HEK293 (cell line): ENCODE measurements at regions not wholly inside any gene's neighbourhood (a gene's known extent, or its start where the extent isn't known, plus 50 kb on each side); places are given as distances from the start of the nearest gene placed in this dataset.
A peak's percentile ranks its signal among the peaks of the same experiment; 100 is the strongest.

Experiments
- GLIS1 ChIP-seq: fragments of 450-650 bp; formaldehyde crosslinking; IDR thresholded peaks from 2 replicates; pipeline ENCODE4 v1.5.1; 2016; ENCODE audit warnings: missing biosample characterization, missing genetic modification characterization
- HOXC10 ChIP-seq: sonication (generic); formaldehyde crosslinking; IDR thresholded peaks from 2 replicates; pipeline ENCODE4 v1.8.1; 2023; ENCODE audit warnings: mild to moderate bottlenecking, missing genetic modification reagents
- INSM2 ChIP-seq: fragments of 450-650 bp; formaldehyde crosslinking; IDR thresholded peaks from 2 replicates; pipeline ENCODE4 v1.5.1; 2016; ENCODE audit warnings: missing biosample characterization, missing genetic modification characterization
- KLF8 ChIP-seq: fragments of 450-650 bp; formaldehyde crosslinking; IDR thresholded peaks from 2 replicates; pipeline ENCODE4 v1.5.1; 2016; ENCODE audit warnings: missing biosample characterization, missing genetic modification characterization
- PRDM4 ChIP-seq: fragments of 450-650 bp; formaldehyde crosslinking; IDR thresholded peaks from 2 replicates; pipeline ENCODE4 v1.5.1; 2017; ENCODE audit warnings: missing biosample characterization, missing genetic modification characterization
- REST ChIP-seq: fragments of 450-650 bp; formaldehyde crosslinking; IDR thresholded peaks from 2 replicates; pipeline ENCODE4 v1.5.1; 2016; ENCODE audit warnings: missing biosample characterization, missing genetic modification characterization
- ZBTB1 ChIP-seq: fragments of 450-650 bp; formaldehyde crosslinking; IDR thresholded peaks from 2 replicates; pipeline ENCODE4 v1.5.1; 2016; ENCODE audit warnings: missing biosample characterization, missing genetic modification characterization
- ZBTB10 ChIP-seq: fragments of 450-650 bp; formaldehyde crosslinking; IDR thresholded peaks from 2 replicates; pipeline ENCODE4 v1.5.1; 2016; ENCODE audit warnings: missing biosample characterization, missing genetic modification characterization
- ZBTB17 ChIP-seq: fragments of 450-650 bp; formaldehyde crosslinking; IDR thresholded peaks from 2 replicates; pipeline ENCODE4 v1.5.1; 2016; ENCODE audit warnings: missing biosample characterization, missing genetic modification characterization
- ZBTB44 ChIP-seq: fragments of 450-650 bp; IDR thresholded peaks from 2 replicates; pipeline ENCODE4 v1.5.1; 2018; ENCODE audit warnings: missing biosample characterization, mild to moderate bottlenecking, missing genetic modification characterization
- ZNF121 ChIP-seq: fragments of 450-650 bp; formaldehyde crosslinking; IDR thresholded peaks from 2 replicates; pipeline ENCODE4 v1.5.1; 2016; ENCODE audit warnings: missing biosample characterization, missing genetic modification characterization
- ZNF211 ChIP-seq: fragments of 450-650 bp; formaldehyde crosslinking; IDR thresholded peaks from 2 replicates; pipeline ENCODE4 v1.5.1; 2016; ENCODE audit warnings: low read depth, missing biosample characterization, missing genetic modification characterization
- ZNF239 ChIP-seq: fragments of 450-650 bp; formaldehyde crosslinking; IDR thresholded peaks from 2 replicates; pipeline ENCODE4 v1.5.1; 2016; ENCODE audit warnings: missing biosample characterization, missing genetic modification characterization
- ZNF274 ChIP-seq, 2 experiments: fragments of 200-500 bp in 1 of 2; fragments of 450-650 bp in 1 of 2; sonication (Bioruptor generic) in 1 of 2; formaldehyde crosslinking in 1 of 2; IDR thresholded peaks; 2 replicates each; pipeline versions ENCODE4 v1.5.1 to v1.6.1; 2014 to 2016; ENCODE audit warnings: borderline replicate concordance in 1 of 2, inconsistent platforms in 1 of 2, low read length in 1 of 2, missing biosample characterization in 1 of 2, missing genetic modification characterization in 1 of 2
- ZNF354C ChIP-seq: fragments of 450-650 bp; formaldehyde crosslinking; IDR thresholded peaks from 2 replicates; pipeline ENCODE4 v1.5.1; 2016; ENCODE audit warnings: missing biosample characterization, missing genetic modification characterization, low read depth, borderline replicate concordance
- ZNF391 ChIP-seq: fragments of 450-650 bp; formaldehyde crosslinking; IDR thresholded peaks from 2 replicates; pipeline ENCODE4 v1.5.1; 2016; ENCODE audit warnings: low read depth, missing biosample characterization, missing genetic modification characterization, borderline replicate concordance
- ZNF548 ChIP-seq: fragments of 450-650 bp; formaldehyde crosslinking; IDR thresholded peaks from 2 replicates; pipeline ENCODE4 v1.5.1; 2016; ENCODE audit warnings: missing biosample characterization, missing genetic modification characterization
- ZNF560 ChIP-seq: fragments of 450-650 bp; formaldehyde crosslinking; IDR thresholded peaks from 2 replicates; pipeline ENCODE4 v1.5.1; 2017; ENCODE audit warnings: missing biosample characterization, missing genetic modification characterization, borderline replicate concordance
- ZNF654 ChIP-seq: fragments of 450-650 bp; formaldehyde crosslinking; IDR thresholded peaks from 2 replicates; pipeline ENCODE4 v1.5.1; 2016; ENCODE audit warnings: low read depth, missing biosample characterization, missing genetic modification characterization
- ZNF776 ChIP-seq: fragments of 450-650 bp; formaldehyde crosslinking; IDR thresholded peaks from 2 replicates; pipeline ENCODE4 v1.5.0; 2017; ENCODE audit warnings: missing biosample characterization, missing genetic modification characterization, borderline replicate concordance
- TF ChIP-seq, protein P1 (sequence below): sonication (generic); formaldehyde crosslinking; IDR thresholded peaks from 2 replicates; pipeline ENCODE4 v1.8.1; 2022; ENCODE audit warnings: mild to moderate bottlenecking, moderate library complexity, missing genetic modification reagents
- TF ChIP-seq, protein P2 (sequence below): fragments of 450-650 bp; formaldehyde crosslinking; IDR thresholded peaks from 2 replicates; pipeline ENCODE4 v1.5.1; 2016; ENCODE audit warnings: missing biosample characterization, missing genetic modification characterization, low read depth

DNA sequence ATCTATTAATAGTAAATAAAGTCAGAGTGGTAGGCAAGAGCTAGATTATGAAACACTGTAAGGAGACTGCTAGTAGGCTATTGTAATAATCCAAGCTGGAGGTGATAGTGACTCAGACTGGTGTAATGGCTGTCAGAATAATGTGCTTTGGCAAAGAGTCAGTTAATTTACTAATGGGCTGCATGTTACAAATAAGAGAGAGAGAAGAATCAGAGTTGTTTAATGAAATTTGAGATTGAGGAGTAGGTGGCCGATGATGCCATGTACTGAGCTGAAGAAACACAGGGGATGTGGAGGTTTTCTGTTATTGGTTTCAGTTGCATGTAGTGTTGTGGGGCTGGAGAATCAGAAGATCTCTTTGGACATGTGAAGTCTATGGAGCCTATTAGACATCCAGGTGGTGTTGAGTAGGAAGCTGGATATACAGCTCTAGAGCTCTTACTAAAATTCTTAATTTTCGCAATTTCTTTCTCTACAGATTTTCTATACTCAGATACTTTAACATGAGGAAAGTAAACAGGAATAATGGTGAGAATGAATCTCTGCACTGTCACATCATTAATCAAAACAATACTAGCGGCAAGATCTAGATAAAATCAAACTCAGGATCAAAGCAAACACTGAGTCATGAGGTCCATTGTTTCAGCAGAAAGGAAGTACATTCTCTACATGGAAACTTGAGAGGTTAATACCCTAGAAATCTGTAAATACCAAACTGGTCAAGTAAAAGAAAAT lies 167.7 kb downstream of the SIM1 start (continued):
- TF ChIP-seq ZNF354C (tag by site-specific recombination) (no peak), PRDM4 (tag by site-specific recombination) (0 out of 2 replicates have a peak, but pooled peaks have one; percentile 34), ZNF121 (tag by site-specific recombination) (no peak), ZBTB10 (tag by site-specific recombination) (no peak), GLIS1 (tag by site-specific recombination) (peak; percentile 88), INSM2 (tag by site-specific recombination) (peak; percentile 89), ZNF560 (tag by site-specific recombination) (no peak), ZNF391 (tag by site-specific recombination) (no peak; the same call in none of the 2 replicates), KLF8 (tag by site-specific recombination) (peak; percentile 42), ZNF548 (tag by site-specific recombination) (no peak), ZNF776 (tag by site-specific recombination) (no peak), HOXC10 (CRISPR knock-in tag) (no peak), REST (tag by site-specific recombination) (no peak), ZBTB1 (tag by site-specific recombination) (no peak), ZNF211 (tag by site-specific recombination) (no peak), ZBTB17 (tag by site-specific recombination) (peak; percentile 90), ZBTB44 (peak; percentile 94), ZNF654 (no peak), ZNF239 (tag by site-specific recombination) (no peak), ZNF274 (IDR thresholded peaks at IDR 0.05; ENCODE audit: low read length) (no peak), ZNF274 (tag by site-specific recombination; IDR thresholded peaks at IDR 0.05; ENCODE audit: borderline replicate concordance) (no peak)
- TF ChIP-seq, protein P1, sequence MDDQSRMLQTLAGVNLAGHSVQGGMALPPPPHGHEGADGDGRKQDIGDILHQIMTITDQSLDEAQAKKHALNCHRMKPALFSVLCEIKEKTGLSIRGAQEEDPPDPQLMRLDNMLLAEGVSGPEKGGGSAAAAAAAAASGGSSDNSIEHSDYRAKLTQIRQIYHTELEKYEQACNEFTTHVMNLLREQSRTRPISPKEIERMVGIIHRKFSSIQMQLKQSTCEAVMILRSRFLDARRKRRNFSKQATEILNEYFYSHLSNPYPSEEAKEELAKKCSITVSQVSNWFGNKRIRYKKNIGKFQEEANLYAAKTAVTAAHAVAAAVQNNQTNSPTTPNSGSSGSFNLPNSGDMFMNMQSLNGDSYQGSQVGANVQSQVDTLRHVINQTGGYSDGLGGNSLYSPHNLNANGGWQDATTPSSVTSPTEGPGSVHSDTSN (CRISPR knock-in tag), result no peak
- TF ChIP-seq, protein P2, sequence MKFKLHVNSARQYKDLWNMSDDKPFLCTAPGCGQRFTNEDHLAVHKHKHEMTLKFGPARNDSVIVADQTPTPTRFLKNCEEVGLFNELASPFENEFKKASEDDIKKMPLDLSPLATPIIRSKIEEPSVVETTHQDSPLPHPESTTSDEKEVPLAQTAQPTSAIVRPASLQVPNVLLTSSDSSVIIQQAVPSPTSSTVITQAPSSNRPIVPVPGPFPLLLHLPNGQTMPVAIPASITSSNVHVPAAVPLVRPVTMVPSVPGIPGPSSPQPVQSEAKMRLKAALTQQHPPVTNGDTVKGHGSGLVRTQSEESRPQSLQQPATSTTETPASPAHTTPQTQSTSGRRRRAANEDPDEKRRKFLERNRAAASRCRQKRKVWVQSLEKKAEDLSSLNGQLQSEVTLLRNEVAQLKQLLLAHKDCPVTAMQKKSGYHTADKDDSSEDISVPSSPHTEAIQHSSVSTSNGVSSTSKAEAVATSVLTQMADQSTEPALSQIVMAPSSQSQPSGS (tag by site-specific recombination), result 0 out of 2 replicates have a peak, but pooled peaks have one; percentile 6
